OCI-LY3 (cell line): ENCODE measurements at regions not wholly inside any gene's neighbourhood (a gene's known extent, or its start where the extent isn't known, plus 50 kb on each side); places are given as distances from the start of the nearest gene placed in this dataset.

ENCODE experiments used
- CTCF ChIP-seq: fragments of 200-600, 300-600 bp; sonication (generic); IDR thresholded peaks from 2 replicates; pipeline ENCODE4 v1.5.1; 2014; ENCODE audit warnings: antibody characterized with exemption, low read length, low read depth
- EZH2phosphoT487 ChIP-seq: fragments of 200-600 bp; shearing (Covaris generic); IDR thresholded peaks from 2 replicates; pipeline ENCODE4 v1.6.1; 2018; ENCODE audit warnings: antibody characterized with exemption, mixed run types, low read depth

GRCh38 chr11:13119941-13120520 lies 110.9 kb downstream of the RASSF10 start:
- TF ChIP-seq CTCF (no peak), EZH2phosphoT487 (no peak)
